ENCODE measurements at regions not wholly inside any gene's neighbourhood (a gene's known extent, or its start where the extent isn't known, plus 50 kb on each side); places are given as distances from the start of the nearest gene placed in this dataset.
"Not testable (repeated sequence)": the region's sequence is repeated elsewhere in the genome, so short reads cannot be mapped to it uniquely, and the experiment has no call there.

DNA sequence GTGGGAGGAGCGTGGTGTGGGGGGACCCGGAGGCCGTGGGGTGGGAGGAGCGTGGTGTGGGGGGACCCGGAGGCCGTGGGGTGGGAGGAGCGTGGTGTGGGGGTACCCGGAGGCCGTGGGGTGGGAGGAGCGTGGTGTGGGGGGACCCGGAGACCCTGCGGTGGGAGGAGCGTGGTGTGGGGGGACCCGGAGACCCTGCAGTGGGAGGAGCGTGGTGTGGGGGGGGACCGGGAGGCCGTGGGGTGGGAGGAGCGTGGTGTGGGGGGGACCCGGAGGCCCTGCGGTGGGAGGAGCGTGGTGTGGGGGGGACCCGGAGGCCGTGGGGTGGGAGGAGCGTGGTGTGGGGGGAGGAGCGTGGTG is 203.5 kb downstream of the DLL1 start:
- not testable (repeated sequence) for TF ChIP-seq SIN3A (IDR thresholded peaks at IDR 0.05; ENCODE audit: borderline replicate concordance, low read depth, low read length); RCOR1 (IDR thresholded peaks at IDR 0.05; ENCODE audit: low read length); TAF1 (IDR thresholded peaks at IDR 0.05; ENCODE audit: borderline replicate concordance, low read depth, low read length); POLR2AphosphoS5 (IDR thresholded peaks at IDR 0.05; ENCODE audit: low read depth, low read length); CHD2 (IDR thresholded peaks at IDR 0.05; ENCODE audit: low read length, partially characterized antibody); REST (IDR thresholded peaks at IDR 0.05; ENCODE audit: low read depth, low read length); USF2 (IDR thresholded peaks at IDR 0.05; ENCODE audit: borderline replicate concordance, low read depth, low read length)
- TF ChIP-seq, protein P1, sequence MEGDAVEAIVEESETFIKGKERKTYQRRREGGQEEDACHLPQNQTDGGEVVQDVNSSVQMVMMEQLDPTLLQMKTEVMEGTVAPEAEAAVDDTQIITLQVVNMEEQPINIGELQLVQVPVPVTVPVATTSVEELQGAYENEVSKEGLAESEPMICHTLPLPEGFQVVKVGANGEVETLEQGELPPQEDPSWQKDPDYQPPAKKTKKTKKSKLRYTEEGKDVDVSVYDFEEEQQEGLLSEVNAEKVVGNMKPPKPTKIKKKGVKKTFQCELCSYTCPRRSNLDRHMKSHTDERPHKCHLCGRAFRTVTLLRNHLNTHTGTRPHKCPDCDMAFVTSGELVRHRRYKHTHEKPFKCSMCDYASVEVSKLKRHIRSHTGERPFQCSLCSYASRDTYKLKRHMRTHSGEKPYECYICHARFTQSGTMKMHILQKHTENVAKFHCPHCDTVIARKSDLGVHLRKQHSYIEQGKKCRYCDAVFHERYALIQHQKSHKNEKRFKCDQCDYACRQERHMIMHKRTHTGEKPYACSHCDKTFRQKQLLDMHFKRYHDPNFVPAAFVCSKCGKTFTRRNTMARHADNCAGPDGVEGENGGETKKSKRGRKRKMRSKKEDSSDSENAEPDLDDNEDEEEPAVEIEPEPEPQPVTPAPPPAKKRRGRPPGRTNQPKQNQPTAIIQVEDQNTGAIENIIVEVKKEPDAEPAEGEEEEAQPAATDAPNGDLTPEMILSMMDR (IDR thresholded peaks at IDR 0.05) = not testable (repeated sequence)

Data from SK-N-SH (cell line).